A673 (cell line): ENCODE measurements at regions not wholly inside any gene's neighbourhood (a gene's known extent, or its start where the extent isn't known, plus 50 kb on each side); places are given as distances from the start of the nearest gene placed in this dataset.

Experiments
- EZH2 ChIP-seq: fragments of 200-600 bp; sonication (generic); IDR thresholded peaks from 2 replicates; pipeline ENCODE4 v1.6.1; 2017; ENCODE audit warnings: borderline replicate concordance, low read depth, mild to moderate bottlenecking, mixed read lengths, antibody characterized with exemption, low read length; ENCODE audit not compliant: poor library complexity, severe bottlenecking
- TF ChIP-seq, protein P1 (sequence below): fragments of 300-800, 200-600 bp; sonication (generic); conservative IDR thresholded peaks from 2 replicates; pipeline ENCODE4 v1.5.1; 2017; ENCODE audit warnings: low read depth, mild to moderate bottlenecking, antibody characterized with exemption, low read length, moderate library complexity, mixed read lengths

DNA sequence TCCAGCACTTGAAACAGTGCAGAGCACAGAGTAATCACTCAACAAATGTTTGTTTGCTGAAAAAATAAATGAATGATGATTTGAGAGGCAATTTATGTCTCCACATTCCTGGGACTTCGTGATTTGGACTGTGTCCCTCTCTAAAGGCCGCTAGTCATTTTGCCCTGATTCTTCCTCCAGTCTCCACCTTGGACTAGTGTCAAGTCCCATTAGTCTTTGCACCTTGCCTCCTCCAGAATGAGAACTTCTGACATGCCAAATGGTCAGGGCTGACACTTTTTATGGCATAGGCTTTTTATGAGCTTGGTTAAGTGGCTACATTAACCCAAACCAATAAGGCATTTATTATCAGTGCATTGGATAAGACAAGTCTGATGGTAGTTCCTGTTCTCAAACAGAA lies 65.1 kb upstream of the POF1B start:
- TF ChIP-seq, protein P1, sequence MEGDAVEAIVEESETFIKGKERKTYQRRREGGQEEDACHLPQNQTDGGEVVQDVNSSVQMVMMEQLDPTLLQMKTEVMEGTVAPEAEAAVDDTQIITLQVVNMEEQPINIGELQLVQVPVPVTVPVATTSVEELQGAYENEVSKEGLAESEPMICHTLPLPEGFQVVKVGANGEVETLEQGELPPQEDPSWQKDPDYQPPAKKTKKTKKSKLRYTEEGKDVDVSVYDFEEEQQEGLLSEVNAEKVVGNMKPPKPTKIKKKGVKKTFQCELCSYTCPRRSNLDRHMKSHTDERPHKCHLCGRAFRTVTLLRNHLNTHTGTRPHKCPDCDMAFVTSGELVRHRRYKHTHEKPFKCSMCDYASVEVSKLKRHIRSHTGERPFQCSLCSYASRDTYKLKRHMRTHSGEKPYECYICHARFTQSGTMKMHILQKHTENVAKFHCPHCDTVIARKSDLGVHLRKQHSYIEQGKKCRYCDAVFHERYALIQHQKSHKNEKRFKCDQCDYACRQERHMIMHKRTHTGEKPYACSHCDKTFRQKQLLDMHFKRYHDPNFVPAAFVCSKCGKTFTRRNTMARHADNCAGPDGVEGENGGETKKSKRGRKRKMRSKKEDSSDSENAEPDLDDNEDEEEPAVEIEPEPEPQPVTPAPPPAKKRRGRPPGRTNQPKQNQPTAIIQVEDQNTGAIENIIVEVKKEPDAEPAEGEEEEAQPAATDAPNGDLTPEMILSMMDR: no peak
- TF ChIP-seq EZH2: no peak
